ENCODE measurements at regions not wholly inside any gene's neighbourhood (a gene's known extent, or its start where the extent isn't known, plus 50 kb on each side); places are given as distances from the start of the nearest gene placed in this dataset.

GRCh38 chr6:23311211-23311610, 741.8 kb downstream of the HDGFL1 start:
- Mint-ChIP-seq H3K4me1 (no peaks in the 10 kb centered on the region), H3K36me3 (ENCODE audit: low read depth) (no peaks in the 10 kb centered on the region), H3K4me3 (no peak overlapping the region), H3K27me3 (ENCODE audit: low read depth) (no peaks in the 10 kb centered on the region), H3K27ac (ENCODE audit: unreplicated experiment) (no peak overlapping the region), H3K9me3 (peaks cover 8% of the 10 kb centered on the region)
- no peak for DNase-seq (ENCODE audit: low read depth, low spot score)
- TF ChIP-seq CTCF (conservative IDR thresholded peaks at IDR 0.05), result no peak

GRCh38 chr6:23316131-23316530, 746.8 kb downstream of the HDGFL1 start:
- Mint-ChIP-seq H3K36me3 (ENCODE audit: low read depth) (no peaks in the 10 kb centered on the region), H3K27me3 (ENCODE audit: low read depth) (no peaks in the 10 kb centered on the region), H3K9me3 (peaks cover 3% of the 10 kb centered on the region), H3K4me3 (no peak overlapping the region), H3K4me1 (no peaks in the 10 kb centered on the region), H3K27ac (ENCODE audit: unreplicated experiment) (no peak overlapping the region)
- TF ChIP-seq CTCF (conservative IDR thresholded peaks at IDR 0.05), result no peak
- DNase-seq (ENCODE audit: low read depth, low spot score), result no peak

- TF ChIP-seq CTCF (conservative IDR thresholded peaks at IDR 0.05), result no peak
- no peak overlapping the region for H3K27ac Mint-ChIP-seq (ENCODE audit: unreplicated experiment)
- no peaks in the 10 kb centered on the region for H3K36me3 Mint-ChIP-seq (ENCODE audit: low read depth)
- no peak overlapping the region for H3K4me3 Mint-ChIP-seq
- H3K27me3 Mint-ChIP-seq (ENCODE audit: low read depth), result no peaks in the 10 kb centered on the region
- H3K4me1 Mint-ChIP-seq, result no peaks in the 10 kb centered on the region
- DNase-seq (ENCODE audit: low read depth, low spot score), result no peak
- H3K9me3 Mint-ChIP-seq, result peaks cover 3% of the 10 kb centered on the region
These were observed 747.6 kb downstream of the HDGFL1 start for GRCh38 chr6:23316931-23317330.

- no peaks in the 10 kb centered on the region for H3K4me1 Mint-ChIP-seq
- peaks cover 3% of the 10 kb centered on the region for H3K9me3 Mint-ChIP-seq
- no peak overlapping the region for H3K4me3 Mint-ChIP-seq
- no peaks in the 10 kb centered on the region for H3K36me3 Mint-ChIP-seq (ENCODE audit: low read depth)
- no peaks in the 10 kb centered on the region for H3K27me3 Mint-ChIP-seq (ENCODE audit: low read depth)
- TF ChIP-seq CTCF (conservative IDR thresholded peaks at IDR 0.05), result no peak
- H3K27ac Mint-ChIP-seq (ENCODE audit: unreplicated experiment), result no peak overlapping the region
- no peak for DNase-seq (ENCODE audit: low read depth, low spot score)
These were observed 750.2 kb downstream of the HDGFL1 start for GRCh38 chr6:23319582-23319981.

GRCh38 chr6:23320471-23321015, 751.2 kb downstream of the HDGFL1 start:
- Mint-ChIP-seq H3K4me1 (no peaks in the 10 kb centered on the region), H3K36me3 (ENCODE audit: low read depth) (no peaks in the 10 kb centered on the region), H3K27me3 (ENCODE audit: low read depth) (no peaks in the 10 kb centered on the region), H3K9me3 (peaks cover under 1% of the 10 kb centered on the region), H3K27ac (ENCODE audit: unreplicated experiment) (no peak overlapping the region), H3K4me3 (no peak overlapping the region)
- DNase-seq (ENCODE audit: low read depth, low spot score), result no peak
- TF ChIP-seq CTCF (conservative IDR thresholded peaks at IDR 0.05), result no peak

- Mint-ChIP-seq H3K27ac (ENCODE audit: unreplicated experiment) (no peak overlapping the region), H3K4me1 (no peaks in the 10 kb centered on the region), H3K9me3 (peaks cover 5% of the 10 kb centered on the region), H3K4me3 (no peak overlapping the region), H3K27me3 (ENCODE audit: low read depth) (no peaks in the 10 kb centered on the region), H3K36me3 (ENCODE audit: low read depth) (peaks cover 4% of the 10 kb centered on the region)
- no peak for DNase-seq (ENCODE audit: low read depth, low spot score)
- TF ChIP-seq CTCF (conservative IDR thresholded peaks at IDR 0.05), result no peak
These were observed 754.5 kb downstream of the HDGFL1 start for GRCh38 chr6:23323897-23324296.
